ENCODE measurements at regions not wholly inside any gene's neighbourhood (a gene's known extent, or its start where the extent isn't known, plus 50 kb on each side); places are given as distances from the start of the nearest gene placed in this dataset.

DNA sequence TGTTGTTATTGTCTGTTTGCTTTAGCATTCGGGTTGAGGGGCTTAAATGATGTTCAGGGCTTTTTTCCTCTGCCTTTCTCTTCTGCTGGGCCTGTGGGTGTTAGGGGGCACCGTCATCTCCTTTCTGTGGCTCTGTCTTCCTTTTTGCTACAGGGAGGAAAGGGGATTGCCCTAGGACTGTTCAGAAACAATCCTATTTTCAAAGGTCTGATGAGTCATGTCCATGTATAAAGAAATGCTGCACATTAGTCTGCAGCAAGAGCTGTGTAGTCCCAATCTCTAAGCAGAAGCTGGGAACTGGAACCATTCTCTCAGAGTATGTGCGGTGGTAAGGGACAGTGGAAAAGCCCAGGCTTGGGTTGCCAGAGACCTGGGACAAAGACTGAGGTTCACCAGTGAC is 462.3 kb downstream of the OMA1 start:
- TF ChIP-seq, protein P1, sequence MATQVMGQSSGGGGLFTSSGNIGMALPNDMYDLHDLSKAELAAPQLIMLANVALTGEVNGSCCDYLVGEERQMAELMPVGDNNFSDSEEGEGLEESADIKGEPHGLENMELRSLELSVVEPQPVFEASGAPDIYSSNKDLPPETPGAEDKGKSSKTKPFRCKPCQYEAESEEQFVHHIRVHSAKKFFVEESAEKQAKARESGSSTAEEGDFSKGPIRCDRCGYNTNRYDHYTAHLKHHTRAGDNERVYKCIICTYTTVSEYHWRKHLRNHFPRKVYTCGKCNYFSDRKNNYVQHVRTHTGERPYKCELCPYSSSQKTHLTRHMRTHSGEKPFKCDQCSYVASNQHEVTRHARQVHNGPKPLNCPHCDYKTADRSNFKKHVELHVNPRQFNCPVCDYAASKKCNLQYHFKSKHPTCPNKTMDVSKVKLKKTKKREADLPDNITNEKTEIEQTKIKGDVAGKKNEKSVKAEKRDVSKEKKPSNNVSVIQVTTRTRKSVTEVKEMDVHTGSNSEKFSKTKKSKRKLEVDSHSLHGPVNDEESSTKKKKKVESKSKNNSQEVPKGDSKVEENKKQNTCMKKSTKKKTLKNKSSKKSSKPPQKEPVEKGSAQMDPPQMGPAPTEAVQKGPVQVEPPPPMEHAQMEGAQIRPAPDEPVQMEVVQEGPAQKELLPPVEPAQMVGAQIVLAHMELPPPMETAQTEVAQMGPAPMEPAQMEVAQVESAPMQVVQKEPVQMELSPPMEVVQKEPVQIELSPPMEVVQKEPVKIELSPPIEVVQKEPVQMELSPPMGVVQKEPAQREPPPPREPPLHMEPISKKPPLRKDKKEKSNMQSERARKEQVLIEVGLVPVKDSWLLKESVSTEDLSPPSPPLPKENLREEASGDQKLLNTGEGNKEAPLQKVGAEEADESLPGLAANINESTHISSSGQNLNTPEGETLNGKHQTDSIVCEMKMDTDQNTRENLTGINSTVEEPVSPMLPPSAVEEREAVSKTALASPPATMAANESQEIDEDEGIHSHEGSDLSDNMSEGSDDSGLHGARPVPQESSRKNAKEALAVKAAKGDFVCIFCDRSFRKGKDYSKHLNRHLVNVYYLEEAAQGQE (IDR thresholded peaks at IDR 0.05; ENCODE audit: insufficient read depth in 1 of 2, low read depth in 2 of 2, low read length in 2 of 2) = no peak
- no peak for TF ChIP-seq SIN3A (IDR thresholded peaks at IDR 0.05; ENCODE audit: borderline replicate concordance, insufficient read depth, low read length)
- no peak for TF ChIP-seq FOXP2 (optimal IDR thresholded peaks at IDR 0.05; ENCODE audit: borderline replicate concordance, extremely low read depth, extremely low read length, insufficient read depth)
- TF ChIP-seq TAF1 (IDR thresholded peaks at IDR 0.05; ENCODE audit: borderline replicate concordance, insufficient read depth, low read length) = no peak
- TF ChIP-seq POLR2AphosphoS5 (IDR thresholded peaks at IDR 0.05; ENCODE audit: low read depth, low read length) = no peak

DNA sequence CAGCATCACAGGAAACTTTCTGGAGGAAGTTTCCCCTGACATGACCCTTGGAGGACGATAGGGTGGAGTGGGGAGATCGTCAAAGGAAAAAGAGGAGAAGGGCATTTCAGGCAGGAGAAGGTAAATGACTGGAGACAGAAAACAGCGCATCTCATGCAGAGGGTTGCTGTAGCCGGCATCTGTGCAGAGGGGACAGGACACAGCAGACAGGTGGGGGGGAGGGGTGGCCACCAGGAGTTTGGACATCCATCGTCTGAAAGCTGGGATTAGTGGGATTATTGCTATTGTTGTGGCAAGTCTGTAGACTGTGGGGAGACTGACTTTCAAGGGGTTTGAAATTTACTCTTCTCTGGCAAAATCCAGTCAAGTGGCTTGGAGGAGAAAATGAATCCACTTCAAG is 463.9 kb downstream of the OMA1 start:
- no peak for TF ChIP-seq TAF1 (IDR thresholded peaks at IDR 0.05; ENCODE audit: borderline replicate concordance, insufficient read depth, low read length)

DNA sequence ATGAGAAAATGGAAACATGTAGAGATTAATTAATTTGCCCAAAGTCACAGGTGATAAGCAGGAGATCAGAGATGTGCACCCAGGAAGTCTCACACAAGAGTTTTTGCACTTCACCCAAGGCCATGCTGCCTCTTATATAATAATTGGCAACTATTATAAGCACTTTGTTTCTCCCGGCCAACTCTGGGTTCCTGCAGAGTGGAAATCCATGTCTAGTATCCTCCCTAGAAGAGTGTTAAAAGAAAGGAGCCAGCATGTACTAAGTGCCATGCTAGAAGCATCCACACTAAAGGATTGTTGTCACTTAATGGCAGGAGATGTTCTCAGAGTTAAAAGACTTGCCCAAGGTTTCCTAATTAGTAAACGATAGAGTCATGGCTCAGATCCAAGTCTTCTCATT is 470.3 kb downstream of the OMA1 start:
- no peak for TF ChIP-seq POLR2AphosphoS5 (IDR thresholded peaks at IDR 0.05; ENCODE audit: low read depth, low read length)
- TF ChIP-seq, protein P1 (IDR thresholded peaks at IDR 0.05; ENCODE audit: insufficient read depth in 1 of 2, low read depth in 2 of 2, low read length in 2 of 2) = no peak
- TF ChIP-seq TAF1 (IDR thresholded peaks at IDR 0.05; ENCODE audit: borderline replicate concordance, insufficient read depth, low read length) = no peak
- TF ChIP-seq FOXP2 (optimal IDR thresholded peaks at IDR 0.05; ENCODE audit: borderline replicate concordance, extremely low read depth, extremely low read length, insufficient read depth) = no peak
- no peak for TF ChIP-seq SIN3A (IDR thresholded peaks at IDR 0.05; ENCODE audit: borderline replicate concordance, insufficient read depth, low read length)

DNA sequence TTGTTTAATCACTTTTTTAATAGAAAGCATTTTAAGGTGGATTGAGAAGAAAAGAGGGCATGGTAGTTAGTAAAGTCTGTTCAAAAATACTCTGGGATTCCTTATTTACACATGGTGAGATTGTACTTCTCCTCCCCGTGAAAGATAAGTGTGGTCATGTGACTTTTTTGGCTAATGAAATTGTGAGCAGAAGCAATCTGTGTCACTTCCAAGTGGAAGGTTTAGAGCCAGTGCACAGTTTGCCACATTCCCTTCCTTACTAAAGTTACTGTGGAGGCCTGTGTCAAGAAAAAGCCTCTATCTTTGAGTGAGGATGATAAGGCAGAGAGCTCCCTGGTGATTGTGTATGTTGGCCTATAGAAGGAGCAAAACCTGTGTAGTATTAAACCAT is 471.3 kb downstream of the OMA1 start:
- TF ChIP-seq FOXP2 (optimal IDR thresholded peaks at IDR 0.05; ENCODE audit: borderline replicate concordance, extremely low read depth, extremely low read length, insufficient read depth) (no peak), TAF1 (IDR thresholded peaks at IDR 0.05; ENCODE audit: borderline replicate concordance, insufficient read depth, low read length) (no peak), SIN3A (IDR thresholded peaks at IDR 0.05; ENCODE audit: borderline replicate concordance, insufficient read depth, low read length) (no peak), POLR2AphosphoS5 (IDR thresholded peaks at IDR 0.05; ENCODE audit: low read depth, low read length) (no peak)
- TF ChIP-seq, protein P1 (IDR thresholded peaks at IDR 0.05; ENCODE audit: insufficient read depth in 1 of 2, low read depth in 2 of 2, low read length in 2 of 2) = no peak

DNA sequence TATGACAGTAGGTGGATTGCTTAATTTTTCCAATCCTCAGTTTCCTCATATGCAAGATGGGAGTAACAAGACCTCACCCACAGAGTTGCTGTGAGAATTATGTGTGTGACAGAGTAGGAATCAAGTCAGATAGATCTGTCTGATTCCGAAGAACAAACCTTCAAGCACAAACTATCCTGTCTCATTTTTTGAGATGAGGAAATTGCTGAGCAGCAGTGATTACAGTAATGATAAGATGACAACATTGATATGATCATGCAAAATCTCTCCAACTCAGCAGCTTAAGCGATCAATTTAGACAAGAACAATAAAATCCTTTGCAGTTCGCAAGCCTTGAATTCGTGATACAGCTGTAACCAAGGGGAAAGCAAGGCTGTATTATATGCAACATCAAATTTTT is 474.1 kb downstream of the OMA1 start:
- TF ChIP-seq SIN3A (IDR thresholded peaks at IDR 0.05; ENCODE audit: borderline replicate concordance, insufficient read depth, low read length) = no peak
- no peak for TF ChIP-seq POLR2AphosphoS5 (IDR thresholded peaks at IDR 0.05; ENCODE audit: low read depth, low read length)
- no peak for TF ChIP-seq FOXP2 (optimal IDR thresholded peaks at IDR 0.05; ENCODE audit: borderline replicate concordance, extremely low read depth, extremely low read length, insufficient read depth)
- TF ChIP-seq, protein P1 (IDR thresholded peaks at IDR 0.05; ENCODE audit: insufficient read depth in 1 of 2, low read depth in 2 of 2, low read length in 2 of 2) = no peak
- TF ChIP-seq TAF1 (IDR thresholded peaks at IDR 0.05; ENCODE audit: borderline replicate concordance, insufficient read depth, low read length) = no peak
